ENCODE measurements at regions not wholly inside any gene's neighbourhood (a gene's known extent, or its start where the extent isn't known, plus 50 kb on each side); places are given as distances from the start of the nearest gene placed in this dataset.

GRCh38 chr12:42660968-42661937 is 71.7 kb upstream of the PRICKLE1 start:
- H3K27me3 ChIP-seq (ENCODE audit: control insufficient read depth in 4 of 4, insufficient read depth in 4 of 4, low read length in 3 of 4): no peaks in the 10 kb centered on the region
- WGBS: 71% methylated on average over 3 of the region's 3 CpGs
- no peaks in the 10 kb centered on the region for H3K36me3 ChIP-seq (ENCODE audit: control insufficient read depth in 4 of 4, insufficient read depth in 3 of 4, low read depth in 1 of 4, low read length in 3 of 4)
- H3K9me3 ChIP-seq (ENCODE audit: control insufficient read depth in 4 of 4, low read length in 3 of 4): peaks cover 0 to 1% (median 0%) of the 10 kb centered on the region in 4 donors
- no peak overlapping the region for H3K4me3 ChIP-seq (ENCODE audit: low read depth in 1 of 3, low read length in 3 of 3)
- H3K27ac ChIP-seq (ENCODE audit: low read depth in 1 of 2, low read length in 2 of 2): no peak overlapping the region
- TF ChIP-seq JUND (IDR thresholded peaks at IDR 0.05): no peak
- TF ChIP-seq, protein P1, sequence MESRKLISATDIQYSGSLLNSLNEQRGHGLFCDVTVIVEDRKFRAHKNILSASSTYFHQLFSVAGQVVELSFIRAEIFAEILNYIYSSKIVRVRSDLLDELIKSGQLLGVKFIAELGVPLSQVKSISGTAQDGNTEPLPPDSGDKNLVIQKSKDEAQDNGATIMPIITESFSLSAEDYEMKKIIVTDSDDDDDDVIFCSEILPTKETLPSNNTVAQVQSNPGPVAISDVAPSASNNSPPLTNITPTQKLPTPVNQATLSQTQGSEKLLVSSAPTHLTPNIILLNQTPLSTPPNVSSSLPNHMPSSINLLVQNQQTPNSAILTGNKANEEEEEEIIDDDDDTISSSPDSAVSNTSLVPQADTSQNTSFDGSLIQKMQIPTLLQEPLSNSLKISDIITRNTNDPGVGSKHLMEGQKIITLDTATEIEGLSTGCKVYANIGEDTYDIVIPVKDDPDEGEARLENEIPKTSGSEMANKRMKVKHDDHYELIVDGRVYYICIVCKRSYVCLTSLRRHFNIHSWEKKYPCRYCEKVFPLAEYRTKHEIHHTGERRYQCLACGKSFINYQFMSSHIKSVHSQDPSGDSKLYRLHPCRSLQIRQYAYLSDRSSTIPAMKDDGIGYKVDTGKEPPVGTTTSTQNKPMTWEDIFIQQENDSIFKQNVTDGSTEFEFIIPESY (IDR thresholded peaks at IDR 0.05): no peak
- no peak for TF ChIP-seq HNF4A (conservative IDR thresholded peaks at IDR 0.05)
- TF ChIP-seq FOXA2 (IDR thresholded peaks at IDR 0.05): no peak
- no peak for TF ChIP-seq MAX (IDR thresholded peaks at IDR 0.05)
- TF ChIP-seq, protein P2, sequence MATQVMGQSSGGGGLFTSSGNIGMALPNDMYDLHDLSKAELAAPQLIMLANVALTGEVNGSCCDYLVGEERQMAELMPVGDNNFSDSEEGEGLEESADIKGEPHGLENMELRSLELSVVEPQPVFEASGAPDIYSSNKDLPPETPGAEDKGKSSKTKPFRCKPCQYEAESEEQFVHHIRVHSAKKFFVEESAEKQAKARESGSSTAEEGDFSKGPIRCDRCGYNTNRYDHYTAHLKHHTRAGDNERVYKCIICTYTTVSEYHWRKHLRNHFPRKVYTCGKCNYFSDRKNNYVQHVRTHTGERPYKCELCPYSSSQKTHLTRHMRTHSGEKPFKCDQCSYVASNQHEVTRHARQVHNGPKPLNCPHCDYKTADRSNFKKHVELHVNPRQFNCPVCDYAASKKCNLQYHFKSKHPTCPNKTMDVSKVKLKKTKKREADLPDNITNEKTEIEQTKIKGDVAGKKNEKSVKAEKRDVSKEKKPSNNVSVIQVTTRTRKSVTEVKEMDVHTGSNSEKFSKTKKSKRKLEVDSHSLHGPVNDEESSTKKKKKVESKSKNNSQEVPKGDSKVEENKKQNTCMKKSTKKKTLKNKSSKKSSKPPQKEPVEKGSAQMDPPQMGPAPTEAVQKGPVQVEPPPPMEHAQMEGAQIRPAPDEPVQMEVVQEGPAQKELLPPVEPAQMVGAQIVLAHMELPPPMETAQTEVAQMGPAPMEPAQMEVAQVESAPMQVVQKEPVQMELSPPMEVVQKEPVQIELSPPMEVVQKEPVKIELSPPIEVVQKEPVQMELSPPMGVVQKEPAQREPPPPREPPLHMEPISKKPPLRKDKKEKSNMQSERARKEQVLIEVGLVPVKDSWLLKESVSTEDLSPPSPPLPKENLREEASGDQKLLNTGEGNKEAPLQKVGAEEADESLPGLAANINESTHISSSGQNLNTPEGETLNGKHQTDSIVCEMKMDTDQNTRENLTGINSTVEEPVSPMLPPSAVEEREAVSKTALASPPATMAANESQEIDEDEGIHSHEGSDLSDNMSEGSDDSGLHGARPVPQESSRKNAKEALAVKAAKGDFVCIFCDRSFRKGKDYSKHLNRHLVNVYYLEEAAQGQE (IDR thresholded peaks at IDR 0.05): no peak
- no peak for TF ChIP-seq SP1 (IDR thresholded peaks at IDR 0.05)
- no peak for TF ChIP-seq FOXA1 (IDR thresholded peaks at IDR 0.05)
- TF ChIP-seq RXRA (IDR thresholded peaks at IDR 0.05): no peak
- TF ChIP-seq HNF4G (IDR thresholded peaks at IDR 0.05): no peak
- TF ChIP-seq YY1 (IDR thresholded peaks at IDR 0.05): no peak
- no peak for TF ChIP-seq NR2F2 (IDR thresholded peaks at IDR 0.05)
- no peak for TF ChIP-seq TAF1 (conservative IDR thresholded peaks at IDR 0.05)
- no peak for TF ChIP-seq ATF3 (IDR thresholded peaks at IDR 0.05)
- no peak for TF ChIP-seq CTCF (IDR thresholded peaks at IDR 0.05; ENCODE audit: low read depth, low read length, missing input control)
- TF ChIP-seq GABPA (IDR thresholded peaks at IDR 0.05 in 1 of 2, conservative IDR thresholded peaks at IDR 0.05 in 1 of 2): no peak
- TF ChIP-seq RAD21 (IDR thresholded peaks at IDR 0.05): no peak
- TF ChIP-seq EGR1 (IDR thresholded peaks at IDR 0.05; ENCODE audit: low read depth in 2 of 2): no peak
- DNase-seq (ENCODE audit: low spot score): no peak
- H3K4me1 ChIP-seq (ENCODE audit: control insufficient read depth in 4 of 4, insufficient read depth in 4 of 4, low read length in 3 of 4): no peaks in the 10 kb centered on the region
- no peak overlapping the region for H3K9ac ChIP-seq (ENCODE audit: low read depth in 1 of 2, low read length in 2 of 2)

Data from liver (tissue), 8 donors.